Pons (tissue), 1 donor: ENCODE measurements at regions not wholly inside any gene's neighbourhood (a gene's known extent, or its start where the extent isn't known, plus 50 kb on each side); places are given as distances from the start of the nearest gene placed in this dataset.

Experiments
- DNase-seq: peaks from one replicate; pipeline ENCODE4 v3.0.0-alpha.2; 2016; ENCODE audit warnings: low spot score

DNA sequence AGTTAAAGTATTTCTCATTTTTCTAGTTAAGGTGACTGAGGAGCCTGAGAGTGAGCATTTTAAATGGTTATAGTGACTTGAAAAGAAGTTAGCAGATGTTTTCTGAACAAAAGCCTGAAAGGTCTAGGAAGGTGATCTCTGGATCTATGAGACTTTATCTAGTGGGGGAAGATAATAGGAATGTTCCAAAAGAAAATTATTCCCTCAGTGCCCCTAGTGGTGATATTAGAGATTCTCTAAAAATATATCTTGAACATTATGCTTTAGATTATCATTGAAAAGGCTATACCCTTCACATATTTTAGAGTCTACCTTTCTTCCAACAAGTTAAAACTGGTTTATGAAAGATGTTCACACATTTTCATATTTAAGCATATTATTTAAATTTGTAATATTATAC, 69.0 kb upstream of the SPANXN1 start:
- DNase-seq = no peak

DNA sequence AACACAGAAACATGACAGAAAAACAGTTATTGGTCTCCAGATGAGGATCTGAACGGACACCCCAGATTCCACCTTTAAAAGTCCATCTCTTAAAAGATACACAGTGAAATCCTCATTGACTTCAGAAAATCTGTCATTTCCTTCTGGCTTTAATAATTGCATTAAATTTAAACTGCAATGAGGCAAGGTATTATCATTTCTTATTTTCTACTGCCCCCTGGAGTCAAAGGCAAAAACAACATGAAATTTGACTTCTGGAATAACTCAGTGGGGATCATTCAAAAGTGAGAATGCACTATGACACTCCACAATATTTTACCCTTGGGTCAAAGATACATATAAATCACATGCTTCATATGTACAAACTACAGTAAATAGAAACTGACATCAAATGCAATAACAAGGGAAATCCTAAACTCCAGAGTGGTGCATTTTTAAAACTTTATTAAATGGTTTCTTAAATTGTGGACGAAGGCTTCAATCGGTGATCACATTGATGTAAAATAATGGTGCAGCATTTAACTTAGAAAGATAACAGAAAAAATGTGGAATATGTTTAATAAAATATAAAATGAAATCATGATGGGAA, 56.4 kb upstream of the SPANXN1 start:
- DNase-seq = peak; percentile 6
